ENCODE measurements at regions not wholly inside any gene's neighbourhood (a gene's known extent, or its start where the extent isn't known, plus 50 kb on each side); places are given as distances from the start of the nearest gene placed in this dataset.

DNA sequence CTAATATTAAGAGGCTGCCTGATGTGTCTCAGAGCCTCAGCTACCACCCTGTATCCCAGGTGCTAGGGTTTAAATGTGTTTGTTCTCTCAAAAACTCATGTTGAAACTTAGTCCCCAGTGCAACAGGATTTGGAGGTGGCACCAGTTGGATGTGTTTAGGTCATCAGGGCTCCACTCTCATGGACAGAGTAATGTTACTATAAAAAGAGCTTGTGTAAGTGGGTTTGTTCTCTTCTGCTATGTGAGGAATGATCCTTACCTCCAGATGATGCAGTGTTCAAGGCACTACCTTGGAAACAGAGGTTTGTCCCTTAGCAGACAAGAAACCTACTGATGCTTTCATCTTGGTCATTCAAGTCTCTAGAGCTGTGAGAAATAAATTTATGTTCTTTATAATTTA, 164.9 kb upstream of the EPHA7 start:
- Histone ChIP-seq H3K9me3 (ENCODE audit: control insufficient read depth, low read length) (no peaks in the 10 kb centered on the region), H3K36me3 (ENCODE audit: control insufficient read depth, insufficient read depth, low read length) (no peaks in the 10 kb centered on the region), H3K4me3 (ENCODE audit: extremely low read depth, insufficient read depth, low read length, poor library complexity, severe bottlenecking) (no peak overlapping the region), H3K27ac (ENCODE audit: low read depth, low read length, severe bottlenecking) (no peak overlapping the region), H3K4me1 (ENCODE audit: control insufficient read depth, insufficient read depth, low read length, poor library complexity, severe bottlenecking) (no peaks in the 10 kb centered on the region)

DNA sequence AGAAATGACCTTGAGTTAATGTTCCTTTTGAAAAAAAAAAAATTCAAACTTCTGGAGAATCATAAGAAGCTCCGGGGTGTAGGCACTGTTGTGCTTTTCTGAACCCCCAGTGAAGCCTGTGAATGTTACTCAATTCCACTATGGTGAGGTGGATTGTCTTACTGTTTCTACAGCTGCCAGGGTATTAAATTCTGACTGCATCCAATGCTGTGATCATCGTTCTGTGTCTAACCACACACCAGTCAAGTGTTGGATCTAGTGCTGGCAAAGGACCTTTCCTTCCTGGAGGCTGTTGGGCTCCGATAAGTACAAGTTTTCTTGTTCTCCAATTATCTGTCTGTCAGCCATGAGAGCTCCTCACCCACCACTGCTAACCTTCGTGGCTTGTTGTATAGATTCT, 162.0 kb upstream of the EPHA7 start:
- Histone ChIP-seq H3K27ac (ENCODE audit: low read depth, low read length, severe bottlenecking) (no peak overlapping the region), H3K36me3 (ENCODE audit: control insufficient read depth, insufficient read depth, low read length) (no peaks in the 10 kb centered on the region)
- 100% methylated on average over 1 to 2 of the region's 4 CpGs for WGBS, 2 experiments (ENCODE audit: insufficient coverage in 2 of 2)

GRCh38 chr6:93580446-93580845, 161.1 kb upstream of the EPHA7 start:
- Histone ChIP-seq H3K4me3 (ENCODE audit: extremely low read depth, insufficient read depth, low read length, poor library complexity, severe bottlenecking) (no peak overlapping the region), H3K36me3 (ENCODE audit: control insufficient read depth, insufficient read depth, low read length) (no peaks in the 10 kb centered on the region), H3K27ac (ENCODE audit: low read depth, low read length, severe bottlenecking) (no peak overlapping the region), H3K9me3 (ENCODE audit: control insufficient read depth, low read length) (no peaks in the 10 kb centered on the region), H3K4me1 (ENCODE audit: control insufficient read depth, insufficient read depth, low read length, poor library complexity, severe bottlenecking) (no peaks in the 10 kb centered on the region)
- 71% methylated on average over 2 of the region's 2 CpGs; no CpG with 5 or more reads in 1 of the 2 experiments for WGBS, 2 experiments (ENCODE audit: insufficient coverage in 2 of 2)

More for the DNA sequence above, 162.0 kb upstream of the EPHA7 start:
- Histone ChIP-seq H3K9me3 (ENCODE audit: control insufficient read depth, low read length) (no peaks in the 10 kb centered on the region), H3K4me1 (ENCODE audit: control insufficient read depth, insufficient read depth, low read length, poor library complexity, severe bottlenecking) (no peaks in the 10 kb centered on the region), H3K4me3 (ENCODE audit: extremely low read depth, insufficient read depth, low read length, poor library complexity, severe bottlenecking) (no peak overlapping the region)

GRCh38 chr6:93575495-93576267, 156.3 kb upstream of the EPHA7 start:
- no peaks in the 10 kb centered on the region for H3K9me3 ChIP-seq (ENCODE audit: control insufficient read depth, low read length)
- no peak overlapping the region for H3K4me3 ChIP-seq (ENCODE audit: extremely low read depth, insufficient read depth, low read length, poor library complexity, severe bottlenecking)
- H3K36me3 ChIP-seq (ENCODE audit: control insufficient read depth, insufficient read depth, low read length), result no peaks in the 10 kb centered on the region
- H3K27ac ChIP-seq (ENCODE audit: low read depth, low read length, severe bottlenecking), result no peak overlapping the region
- no peaks in the 10 kb centered on the region for H3K4me1 ChIP-seq (ENCODE audit: control insufficient read depth, insufficient read depth, low read length, poor library complexity, severe bottlenecking)
- WGBS, 2 experiments (ENCODE audit: insufficient coverage in 2 of 2), result 86% methylated on average over 1 of the region's 3 CpGs; no CpG with 5 or more reads in 1 of the 2 experiments

DNA sequence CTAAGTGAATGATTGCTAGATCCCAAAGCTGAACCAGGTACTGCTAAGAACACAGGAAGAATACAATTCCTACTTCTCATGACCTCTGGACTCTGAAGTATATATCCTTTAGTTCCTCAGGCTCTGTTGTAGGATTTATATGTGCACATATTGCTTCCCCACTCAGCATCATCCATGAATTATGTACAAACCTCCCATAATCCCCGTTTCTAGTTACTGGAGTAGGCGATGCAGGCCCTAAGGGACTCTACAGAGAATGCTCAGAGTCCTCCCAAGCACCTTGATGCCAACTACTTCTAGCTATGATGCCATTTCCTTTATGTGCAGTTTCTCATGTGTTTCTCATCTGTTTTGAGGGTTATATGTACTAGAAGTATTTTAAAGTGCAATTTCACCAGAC, 154.9 kb upstream of the EPHA7 start:
- 80 to 100% methylated on average over 1 to 2 of the region's 2 CpGs for WGBS, 2 experiments (ENCODE audit: insufficient coverage in 2 of 2)
- no peak overlapping the region for H3K4me3 ChIP-seq (ENCODE audit: extremely low read depth, insufficient read depth, low read length, poor library complexity, severe bottlenecking)
- H3K9me3 ChIP-seq (ENCODE audit: control insufficient read depth, low read length), result no peaks in the 10 kb centered on the region
- no peak overlapping the region for H3K27ac ChIP-seq (ENCODE audit: low read depth, low read length, severe bottlenecking)
- H3K4me1 ChIP-seq (ENCODE audit: control insufficient read depth, insufficient read depth, low read length, poor library complexity, severe bottlenecking), result no peaks in the 10 kb centered on the region
- H3K36me3 ChIP-seq (ENCODE audit: control insufficient read depth, insufficient read depth, low read length), result no peaks in the 10 kb centered on the region

GRCh38 chr6:93571346-93571745, 152.0 kb upstream of the EPHA7 start:
- Histone ChIP-seq H3K9me3 (ENCODE audit: control insufficient read depth, low read length) (no peaks in the 10 kb centered on the region), H3K4me1 (ENCODE audit: control insufficient read depth, insufficient read depth, low read length, poor library complexity, severe bottlenecking) (no peaks in the 10 kb centered on the region), H3K4me3 (ENCODE audit: extremely low read depth, insufficient read depth, low read length, poor library complexity, severe bottlenecking) (no peak overlapping the region), H3K36me3 (ENCODE audit: control insufficient read depth, insufficient read depth, low read length) (no peaks in the 10 kb centered on the region), H3K27ac (ENCODE audit: low read depth, low read length, severe bottlenecking) (peak overlapping the region; percentile 7)
- no CpG with 5 or more reads among the region's 1 CpG for WGBS, 2 experiments (ENCODE audit: insufficient coverage in 2 of 2)

DNA sequence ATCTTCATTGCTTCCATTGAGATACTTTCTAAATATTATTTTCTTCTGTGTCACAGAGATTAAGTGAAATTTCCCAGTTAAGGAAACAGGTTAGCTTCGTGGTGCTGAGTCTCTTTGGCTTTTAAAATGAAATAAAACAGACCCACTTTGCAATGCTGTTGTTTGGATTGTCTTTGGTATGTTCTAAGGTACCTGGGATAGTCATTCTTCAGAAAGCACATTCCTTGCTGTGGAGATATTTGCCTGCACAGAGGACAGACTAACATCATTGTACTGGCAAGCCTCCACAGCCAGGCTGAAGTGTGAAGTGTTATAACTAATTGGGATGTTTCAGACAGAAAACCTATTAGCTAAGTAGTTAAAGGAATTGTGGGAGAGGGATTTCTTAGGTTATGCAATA, 148.8 kb upstream of the EPHA7 start:
- H3K27ac ChIP-seq (ENCODE audit: low read depth, low read length, severe bottlenecking), result no peak overlapping the region
- no CpG with 5 or more reads among the region's 1 CpG for WGBS, 2 experiments (ENCODE audit: insufficient coverage in 2 of 2)
- H3K4me3 ChIP-seq (ENCODE audit: extremely low read depth, insufficient read depth, low read length, poor library complexity, severe bottlenecking), result no peak overlapping the region
- no peaks in the 10 kb centered on the region for H3K36me3 ChIP-seq (ENCODE audit: control insufficient read depth, insufficient read depth, low read length)
- H3K9me3 ChIP-seq (ENCODE audit: control insufficient read depth, low read length), result no peaks in the 10 kb centered on the region
- no peaks in the 10 kb centered on the region for H3K4me1 ChIP-seq (ENCODE audit: control insufficient read depth, insufficient read depth, low read length, poor library complexity, severe bottlenecking)

DNA sequence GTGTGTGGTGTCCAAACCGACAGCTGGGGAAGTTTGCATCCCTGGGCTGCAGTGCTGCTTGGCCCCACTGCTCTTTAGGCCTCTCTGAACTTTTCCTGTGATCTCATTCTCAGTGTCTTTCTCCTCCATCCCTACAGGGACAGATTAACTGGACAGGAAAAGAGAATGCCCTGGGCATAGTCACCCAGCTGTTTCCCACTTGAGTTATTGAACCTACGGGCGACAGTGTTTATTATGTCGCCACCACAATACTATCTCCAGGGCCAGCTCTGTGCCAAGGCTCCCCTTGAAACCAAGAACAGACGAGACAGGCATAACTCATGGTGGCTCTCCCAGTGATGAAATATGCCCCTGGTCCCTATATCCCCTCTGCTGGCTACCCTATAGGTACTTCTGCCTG, 147.8 kb upstream of the EPHA7 start:
- Histone ChIP-seq H3K4me1 (ENCODE audit: control insufficient read depth, insufficient read depth, low read length, poor library complexity, severe bottlenecking) (peaks cover 5% of the 10 kb centered on the region), H3K36me3 (ENCODE audit: control insufficient read depth, insufficient read depth, low read length) (no peaks in the 10 kb centered on the region), H3K27ac (ENCODE audit: low read depth, low read length, severe bottlenecking) (no peak overlapping the region), H3K9me3 (ENCODE audit: control insufficient read depth, low read length) (no peaks in the 10 kb centered on the region), H3K4me3 (ENCODE audit: extremely low read depth, insufficient read depth, low read length, poor library complexity, severe bottlenecking) (no peak overlapping the region)
- 65 to 89% methylated on average over 3 to 4 of the region's 5 CpGs for WGBS, 2 experiments (ENCODE audit: insufficient coverage in 2 of 2)

GRCh38 chr6:93566285-93566684, 146.9 kb upstream of the EPHA7 start:
- Histone ChIP-seq H3K9me3 (ENCODE audit: control insufficient read depth, low read length) (no peaks in the 10 kb centered on the region), H3K4me1 (ENCODE audit: control insufficient read depth, insufficient read depth, low read length, poor library complexity, severe bottlenecking) (peaks cover 5% of the 10 kb centered on the region), H3K27ac (ENCODE audit: low read depth, low read length, severe bottlenecking) (no peak overlapping the region), H3K36me3 (ENCODE audit: control insufficient read depth, insufficient read depth, low read length) (no peaks in the 10 kb centered on the region), H3K4me3 (ENCODE audit: extremely low read depth, insufficient read depth, low read length, poor library complexity, severe bottlenecking) (no peak overlapping the region)
- WGBS, 2 experiments (ENCODE audit: insufficient coverage in 2 of 2), result 98 to 100% methylated on average over 7 of the region's 8 CpGs

DNA sequence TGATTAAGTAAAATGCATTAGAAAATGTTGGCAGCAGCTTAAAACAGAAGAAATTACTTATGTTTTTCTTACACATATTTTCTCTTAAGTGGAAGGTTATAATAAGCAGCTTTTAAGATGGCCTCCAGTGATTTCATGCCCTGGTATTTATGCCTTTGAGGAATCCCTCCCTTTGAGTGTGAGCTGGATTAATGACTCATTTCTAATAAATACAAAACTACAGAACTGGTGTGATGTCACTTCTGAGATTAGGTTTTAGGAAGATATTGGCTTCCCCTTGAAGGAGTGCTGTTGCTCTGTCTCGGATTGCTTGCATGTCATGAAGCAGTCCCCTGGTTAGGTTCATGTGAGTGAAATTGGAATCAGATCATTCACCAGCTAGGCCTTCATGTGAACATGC, 143.2 kb upstream of the EPHA7 start:
- Histone ChIP-seq H3K4me1 (ENCODE audit: control insufficient read depth, insufficient read depth, low read length, poor library complexity, severe bottlenecking) (peaks cover 5% of the 10 kb centered on the region), H3K9me3 (ENCODE audit: control insufficient read depth, low read length) (no peaks in the 10 kb centered on the region), H3K4me3 (ENCODE audit: extremely low read depth, insufficient read depth, low read length, poor library complexity, severe bottlenecking) (no peak overlapping the region), H3K36me3 (ENCODE audit: control insufficient read depth, insufficient read depth, low read length) (no peaks in the 10 kb centered on the region), H3K27ac (ENCODE audit: low read depth, low read length, severe bottlenecking) (no peak overlapping the region)
- WGBS, 2 experiments (ENCODE audit: insufficient coverage in 2 of 2), result 93 to 100% methylated on average over 1 of the region's 1 CpG

DNA sequence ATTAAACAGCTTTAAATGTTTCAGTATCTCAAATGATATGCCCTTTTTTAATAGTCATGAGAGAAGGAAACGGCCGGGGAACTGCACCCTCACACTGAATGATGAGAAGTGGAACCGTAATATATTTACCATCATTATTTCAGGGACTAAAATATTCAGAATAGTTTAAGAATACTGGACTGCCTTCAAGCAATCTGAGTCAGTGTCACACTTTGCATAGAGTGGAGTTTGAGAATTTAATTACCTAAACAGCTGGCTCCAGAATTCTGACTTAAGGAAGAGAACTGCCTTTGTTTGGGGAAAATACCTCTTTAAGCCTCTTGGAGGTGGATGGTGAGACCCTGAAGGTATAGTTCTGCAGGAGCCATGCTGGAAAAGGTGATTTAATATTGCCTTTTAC, 135.9 kb upstream of the EPHA7 start:
- Histone ChIP-seq H3K27ac (ENCODE audit: low read depth, low read length, severe bottlenecking) (no peak overlapping the region), H3K9me3 (ENCODE audit: control insufficient read depth, low read length) (no peaks in the 10 kb centered on the region), H3K36me3 (ENCODE audit: control insufficient read depth, insufficient read depth, low read length) (no peaks in the 10 kb centered on the region), H3K4me3 (ENCODE audit: extremely low read depth, insufficient read depth, low read length, poor library complexity, severe bottlenecking) (no peak overlapping the region), H3K4me1 (ENCODE audit: control insufficient read depth, insufficient read depth, low read length, poor library complexity, severe bottlenecking) (no peaks in the 10 kb centered on the region)
- WGBS, 2 experiments (ENCODE audit: insufficient coverage in 2 of 2), result no CpG with 5 or more reads among the region's 3 CpGs

Measured in mesodermal cell (in vitro differentiated cells).